Hematopoietic multipotent progenitor cell treated with erythropoietin and hydrocortisone succinate and interleukin-3 and kit ligand, for 17 days (in vitro differentiated cells): ENCODE measurements at regions not wholly inside any gene's neighbourhood (a gene's known extent, or its start where the extent isn't known, plus 50 kb on each side); places are given as distances from the start of the nearest gene placed in this dataset.

ENCODE experiments used
- DNase-seq: peaks from one replicate; pipeline ENCODE4 v3.0.0-alpha.2; 2015; ENCODE audit warnings: low spot score

GRCh38 chr5:144971108-144971850 lies 800.6 kb downstream of the KCTD16 start:
- no peak for DNase-seq

GRCh38 chr5:144960296-144960695 lies 789.6 kb downstream of the KCTD16 start:
- DNase-seq: no peak

- DNase-seq: no peak
These were observed 787.3 kb downstream of the KCTD16 start for GRCh38 chr5:144958002-144958401.

- no peak for DNase-seq
These were observed 780.3 kb downstream of the KCTD16 start for GRCh38 chr5:144950996-144951395.

- no peak for DNase-seq
These were observed 776.4 kb downstream of the KCTD16 start for GRCh38 chr5:144947023-144947422.

GRCh38 chr5:144945503-144945902 lies 774.8 kb downstream of the KCTD16 start:
- no peak for DNase-seq

- no peak for DNase-seq
These were observed 774.3 kb downstream of the KCTD16 start for GRCh38 chr5:144944936-144945335.

- no peak for DNase-seq
These were observed 770.3 kb downstream of the KCTD16 start for GRCh38 chr5:144941004-144941403.

- no peak for DNase-seq
These were observed 747.7 kb downstream of the KCTD16 start for GRCh38 chr5:144918371-144918770.

- DNase-seq: no peak
These were observed 744.8 kb downstream of the KCTD16 start for GRCh38 chr5:144915452-144915851.

- DNase-seq: no peak
These were observed 743.0 kb downstream of the KCTD16 start for GRCh38 chr5:144913661-144914060.

GRCh38 chr5:144896473-144896872 lies 725.8 kb downstream of the KCTD16 start:
- DNase-seq: no peak

- no peak for DNase-seq
These were observed 716.0 kb downstream of the KCTD16 start for GRCh38 chr5:144886668-144887067.

- DNase-seq: no peak
These were observed 712.1 kb downstream of the KCTD16 start for GRCh38 chr5:144882739-144883283.

GRCh38 chr5:144880513-144880912 lies 709.8 kb downstream of the KCTD16 start:
- no peak for DNase-seq

GRCh38 chr5:144876990-144877389 lies 706.3 kb downstream of the KCTD16 start:
- DNase-seq: no peak

GRCh38 chr5:144873076-144873475 lies 702.4 kb downstream of the KCTD16 start:
- no peak for DNase-seq

- no peak for DNase-seq
These were observed 693.4 kb downstream of the KCTD16 start for GRCh38 chr5:144864118-144864517.

- no peak for DNase-seq
These were observed 686.8 kb downstream of the KCTD16 start for GRCh38 chr5:144857454-144857853.

GRCh38 chr5:144844086-144844485 lies 673.4 kb downstream of the KCTD16 start:
- DNase-seq: no peak

GRCh38 chr5:144832416-144832815 lies 661.7 kb downstream of the KCTD16 start:
- DNase-seq: no peak

GRCh38 chr5:144831650-144832049 lies 661.0 kb downstream of the KCTD16 start:
- no peak for DNase-seq

- DNase-seq: no peak
These were observed 651.8 kb downstream of the KCTD16 start for GRCh38 chr5:144822503-144822902.

GRCh38 chr5:144820278-144820677 lies 649.6 kb downstream of the KCTD16 start:
- no peak for DNase-seq
